NCI-H1048 (cell line): ENCODE measurements at regions not wholly inside any gene's neighbourhood (a gene's known extent, or its start where the extent isn't known, plus 50 kb on each side); places are given as distances from the start of the nearest gene placed in this dataset.
"Not testable (repeated sequence)": the region's sequence is repeated elsewhere in the genome, so short reads cannot be mapped to it uniquely, and the experiment has no call there.

Source experiments
- DNase-seq: peaks from one replicate; lab custom pipeline; 2025; lab: John Stamatoyannopoulos, UW

GRCh38 chr3:124318014-124318413, 326.1 kb upstream of the ROPN1 start:
- no peak for DNase-seq

DNA sequence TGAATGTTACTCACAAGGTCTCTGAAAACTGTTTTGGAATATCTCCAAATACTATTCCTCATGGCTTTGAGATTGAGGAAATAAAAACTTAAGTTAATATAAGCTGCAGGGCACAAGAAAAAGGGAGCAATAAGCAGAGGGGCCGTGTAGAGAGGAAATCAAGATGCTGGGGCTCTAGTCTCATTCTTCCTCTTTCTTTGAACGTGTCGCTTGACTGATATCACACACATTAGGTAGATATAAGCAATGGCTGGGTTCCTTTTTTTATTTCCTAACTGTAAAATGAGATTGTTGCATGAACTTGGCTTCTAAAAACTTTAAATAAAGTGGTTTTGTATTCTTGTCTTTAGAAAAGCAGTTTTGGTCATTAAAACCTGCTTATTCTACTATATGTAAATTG, 326.7 kb upstream of the ROPN1 start:
- DNase-seq: no peak

- no peak for DNase-seq
These were observed 329.1 kb upstream of the ROPN1 start for GRCh38 chr3:124320976-124321375.

- no peak for DNase-seq
These were observed 330.5 kb upstream of the ROPN1 start for GRCh38 chr3:124322309-124322880.

GRCh38 chr3:124322966-124323365, 331.0 kb upstream of the ROPN1 start:
- no peak for DNase-seq

- no peak for DNase-seq
These were observed 333.3 kb upstream of the ROPN1 start for GRCh38 chr3:124325248-124325647.

DNA sequence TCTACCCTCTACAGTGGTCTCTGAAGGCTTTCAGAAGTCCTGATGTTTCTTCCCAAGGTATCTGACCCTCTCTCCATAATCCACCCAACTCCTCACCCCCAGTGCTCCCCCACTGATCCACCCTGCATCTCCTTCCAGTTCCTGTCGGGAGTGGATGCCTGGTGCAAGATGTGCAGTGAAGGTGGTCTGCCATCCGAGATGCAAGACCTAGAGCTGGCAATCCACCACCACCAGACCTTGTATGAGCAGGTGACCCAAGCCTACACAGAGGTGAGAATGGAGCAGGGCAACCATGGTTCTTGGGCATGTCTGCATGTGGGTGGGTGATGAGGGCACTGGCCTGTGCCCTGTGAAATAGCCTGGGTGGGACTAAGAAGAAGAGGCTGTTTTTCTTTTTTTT, 337.8 kb upstream of the ROPN1 start:
- no peak for DNase-seq

- DNase-seq: no peak
These were observed 342.2 kb upstream of the ROPN1 start for GRCh38 chr3:124333931-124334640.

GRCh38 chr3:124336067-124336656, 344.2 kb upstream of the ROPN1 start:
- DNase-seq: no peak

DNA sequence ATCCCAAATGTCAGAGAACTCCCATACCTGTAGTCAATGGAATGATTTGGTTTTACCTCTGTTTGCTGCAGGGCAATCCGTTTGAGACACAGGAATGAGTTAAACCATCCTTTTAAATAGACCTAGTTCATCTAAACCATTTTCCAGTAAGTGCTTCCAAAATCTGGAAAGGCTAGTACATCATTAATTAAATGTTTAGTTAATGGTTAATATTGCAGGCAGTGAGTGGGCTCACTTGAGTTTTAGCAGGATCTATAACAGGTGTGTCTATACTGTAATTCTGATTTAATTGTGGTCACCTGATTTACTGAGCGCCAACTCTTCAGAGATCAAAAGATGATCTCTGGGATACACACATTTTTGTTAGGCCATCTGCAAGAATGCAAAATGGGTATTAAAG, 353.9 kb upstream of the ROPN1 start:
- no peak for DNase-seq

DNA sequence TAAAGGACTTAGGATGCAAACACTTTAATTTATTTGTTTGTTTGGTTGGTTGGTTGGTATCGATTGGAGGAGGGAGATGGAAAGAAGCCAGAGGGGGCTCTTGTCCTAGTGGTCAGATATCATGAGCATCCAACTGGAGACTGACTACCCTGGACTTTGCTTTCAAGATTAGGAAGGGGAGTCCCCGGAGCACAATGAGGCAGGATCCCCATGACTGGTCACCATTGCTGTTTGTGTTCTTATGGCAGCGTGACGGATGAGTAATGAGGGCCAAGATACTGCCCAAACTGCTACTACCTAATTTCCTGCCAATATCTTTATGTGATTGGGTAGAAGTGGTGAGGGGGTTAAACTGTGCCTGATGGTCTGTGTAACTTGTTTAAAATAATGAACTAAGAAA, 354.6 kb upstream of the ROPN1 start:
- DNase-seq: no peak

DNA sequence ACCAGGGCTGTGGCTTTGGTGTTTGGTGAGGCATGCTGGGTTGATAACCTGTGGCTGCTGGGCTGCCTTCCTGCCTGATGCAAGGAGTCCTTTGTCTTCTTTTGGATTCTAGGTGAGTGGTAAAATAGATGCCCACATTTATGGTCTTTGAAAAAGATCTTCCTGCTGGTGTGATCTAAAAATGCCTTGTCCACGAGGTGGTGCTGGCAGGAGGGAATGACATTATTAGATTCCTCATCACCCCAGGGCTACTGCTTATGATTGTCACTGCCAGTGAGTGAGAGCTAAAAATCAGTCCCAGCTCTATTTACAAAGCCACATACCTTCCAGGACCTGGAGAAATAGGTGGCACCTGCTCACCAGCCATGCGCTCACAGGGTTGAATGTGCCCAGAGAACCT, 355.5 kb upstream of the ROPN1 start:
- DNase-seq: no peak

DNA sequence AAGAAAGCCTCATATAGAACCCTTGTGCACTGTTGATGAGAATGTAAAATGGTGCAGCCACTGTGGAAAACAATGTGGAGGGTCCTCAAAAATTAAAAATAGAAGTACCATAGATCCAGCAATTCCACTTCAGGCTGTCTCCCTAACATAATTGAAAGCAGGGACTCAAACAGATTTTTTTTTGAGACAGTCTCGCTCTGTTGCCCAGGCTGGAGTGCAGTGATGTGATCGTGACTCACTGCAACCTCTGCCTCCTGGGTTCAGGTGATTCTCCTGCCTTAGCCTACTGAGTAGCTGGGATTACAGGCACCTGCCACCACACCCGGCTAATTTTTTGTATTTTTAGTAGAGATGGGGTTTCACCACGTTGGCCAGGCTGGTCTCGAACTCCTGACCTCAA, 356.6 kb upstream of the ROPN1 start:
- DNase-seq: not testable (repeated sequence)

- DNase-seq: peak; percentile 21
These were observed 359.7 kb upstream of the ROPN1 start for GRCh38 chr3:124351430-124352148.

DNA sequence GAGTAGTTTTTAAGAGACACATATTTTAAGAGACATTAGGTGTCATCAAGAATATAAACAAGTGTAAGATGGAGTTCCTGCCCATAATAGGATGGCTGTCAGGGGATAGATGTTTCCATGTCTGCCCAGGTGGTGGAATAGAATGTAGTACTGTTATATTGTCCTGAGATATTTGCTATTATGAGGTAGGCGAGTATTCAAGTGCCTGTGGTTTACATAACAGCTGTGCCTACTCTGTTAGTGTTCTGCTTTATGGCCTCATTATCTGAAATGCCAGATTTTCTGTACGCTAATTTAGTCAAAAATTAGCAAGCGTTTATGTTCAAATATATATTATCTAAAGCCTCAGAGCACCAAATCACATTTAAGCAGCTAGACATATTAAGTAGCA, 360.2 kb upstream of the ROPN1 start:
- DNase-seq: no peak

DNA sequence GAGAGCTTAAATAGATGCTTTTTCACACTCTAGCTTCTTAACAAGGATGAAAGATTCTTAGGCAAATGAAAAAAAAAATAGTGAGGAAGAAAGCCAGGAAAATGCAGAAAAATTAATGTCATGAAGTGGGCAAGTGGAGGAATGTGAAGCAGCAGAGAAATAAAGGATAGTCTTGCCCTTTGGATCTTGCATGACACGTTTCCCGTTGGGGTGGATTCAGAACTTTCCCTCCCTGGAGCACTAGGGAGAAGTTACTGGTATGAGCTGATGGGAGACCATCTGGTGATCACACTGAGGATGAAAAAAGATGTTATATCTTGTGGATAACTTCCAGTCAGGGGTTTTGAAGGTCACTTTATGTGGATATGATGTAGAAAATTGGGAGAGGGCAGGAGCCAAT, 361.8 kb upstream of the ROPN1 start:
- DNase-seq: no peak

- no peak for DNase-seq
These were observed 362.2 kb upstream of the ROPN1 start for GRCh38 chr3:124354150-124354549.

DNA sequence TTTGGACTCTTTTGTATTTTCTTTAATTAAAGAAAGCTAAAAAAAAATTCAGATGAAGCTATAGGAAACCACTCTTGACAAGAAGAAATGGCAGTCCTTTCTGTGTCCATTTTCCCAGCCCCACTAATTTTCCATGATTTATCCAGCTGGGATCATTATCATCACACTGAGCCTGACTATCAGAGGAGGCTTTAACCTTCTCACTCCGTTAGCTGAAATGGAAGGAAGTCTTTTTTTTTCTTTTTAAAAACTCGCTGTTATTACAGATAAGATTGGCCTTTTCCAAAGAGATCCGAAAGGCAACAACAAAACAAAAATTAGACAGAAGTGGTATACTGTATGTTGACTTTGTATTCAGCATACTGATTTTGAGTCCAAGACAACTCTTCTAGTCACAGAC, 366.2 kb upstream of the ROPN1 start:
- DNase-seq: no peak

DNA sequence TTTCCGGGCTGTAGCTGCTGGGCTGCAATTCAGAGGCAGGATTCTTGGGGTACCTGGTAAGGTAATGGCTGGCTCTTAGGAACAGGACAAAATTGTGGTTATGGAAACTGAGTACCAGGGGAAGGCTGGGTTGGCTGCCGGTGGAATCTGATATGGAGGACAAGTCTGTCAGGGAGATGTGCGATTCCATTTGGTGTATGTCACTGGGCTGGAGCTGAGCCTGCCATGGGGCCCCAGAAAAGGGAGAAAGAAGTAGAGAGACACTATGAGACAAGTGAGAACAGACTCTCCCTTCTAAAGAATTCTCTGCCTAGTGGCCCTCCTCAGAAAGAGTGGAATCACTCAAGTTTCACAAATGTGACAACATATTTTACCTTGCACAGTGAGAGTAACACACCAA, 368.2 kb upstream of the ROPN1 start:
- DNase-seq: no peak

GRCh38 chr3:124360563-124360962, 368.6 kb upstream of the ROPN1 start:
- DNase-seq: peak; percentile 55

- DNase-seq: no peak
These were observed 368.7 kb upstream of the UMPS start for GRCh38 chr3:124361566-124361965.

DNA sequence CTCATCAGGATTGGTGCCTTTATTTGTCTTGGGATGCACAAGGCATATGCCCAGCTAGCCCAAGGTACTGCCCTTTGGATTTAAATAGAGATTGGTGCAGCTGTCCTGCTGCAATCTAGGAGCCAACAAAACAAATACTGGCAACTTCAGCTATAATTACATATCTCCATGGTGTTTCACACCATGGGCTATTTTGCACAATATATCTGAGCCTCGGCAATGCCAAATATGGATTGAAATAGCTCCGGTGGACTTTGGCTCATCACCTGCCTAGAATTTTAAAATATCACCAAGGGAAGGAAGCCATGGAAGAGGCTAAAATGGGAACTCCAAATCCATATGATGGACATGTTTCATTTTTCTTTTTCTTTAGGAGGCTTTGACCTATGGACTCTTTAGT, 367.8 kb upstream of the UMPS start:
- no peak for DNase-seq

DNA sequence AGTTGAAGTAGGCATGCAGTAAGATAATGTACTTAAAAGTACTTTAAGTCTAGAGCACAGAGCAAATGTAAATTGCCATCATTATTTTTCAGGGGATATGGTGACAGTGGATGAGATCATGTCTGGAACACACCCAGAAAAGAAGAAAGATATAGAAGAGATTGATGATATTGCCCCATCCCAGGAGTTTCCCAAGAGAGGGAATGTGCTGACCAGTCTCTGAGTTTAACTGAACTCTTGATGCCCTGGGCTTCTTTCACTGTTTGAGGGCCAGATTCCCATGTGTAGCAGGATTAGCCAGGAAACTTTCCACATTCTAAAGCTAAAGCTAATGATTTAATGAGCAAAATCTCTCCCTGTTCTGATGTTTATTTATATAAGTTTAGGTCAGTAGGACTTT, 366.8 kb upstream of the UMPS start:
- no peak for DNase-seq
